HG03521 (cell line): ENCODE measurements at regions not wholly inside any gene's neighbourhood (a gene's known extent, or its start where the extent isn't known, plus 50 kb on each side); places are given as distances from the start of the nearest gene placed in this dataset.

Source experiments
- ATAC-seq: cut with Tn5 transposase; IDR thresholded peaks from one replicate; pipeline ENCODE4 v1.9.1; 2021; ENCODE audit warnings: mild to moderate bottlenecking, moderate library complexity; ENCODE audit not compliant: unreplicated experiment

DNA sequence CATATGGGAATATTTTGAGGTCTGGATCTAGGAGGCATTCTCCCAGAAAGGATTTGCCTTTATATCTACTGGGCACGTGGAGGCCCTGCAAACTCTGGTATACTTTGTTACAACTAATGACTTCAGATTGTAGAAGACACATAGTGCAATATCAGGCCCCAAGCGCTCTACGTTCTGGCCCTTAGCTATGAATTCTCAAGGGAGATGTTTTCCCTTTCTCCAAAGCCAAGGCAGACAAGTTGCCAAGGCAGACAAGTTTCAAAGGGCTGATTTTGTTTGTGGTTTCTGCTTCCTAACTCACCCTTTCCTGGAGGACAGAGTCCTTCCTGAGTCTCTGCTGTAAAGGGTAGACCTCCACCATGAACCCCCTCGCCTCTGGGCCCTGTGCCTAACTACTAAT lies 99.4 kb upstream of the CTTNBP2 start:
- no peak for ATAC-seq

DNA sequence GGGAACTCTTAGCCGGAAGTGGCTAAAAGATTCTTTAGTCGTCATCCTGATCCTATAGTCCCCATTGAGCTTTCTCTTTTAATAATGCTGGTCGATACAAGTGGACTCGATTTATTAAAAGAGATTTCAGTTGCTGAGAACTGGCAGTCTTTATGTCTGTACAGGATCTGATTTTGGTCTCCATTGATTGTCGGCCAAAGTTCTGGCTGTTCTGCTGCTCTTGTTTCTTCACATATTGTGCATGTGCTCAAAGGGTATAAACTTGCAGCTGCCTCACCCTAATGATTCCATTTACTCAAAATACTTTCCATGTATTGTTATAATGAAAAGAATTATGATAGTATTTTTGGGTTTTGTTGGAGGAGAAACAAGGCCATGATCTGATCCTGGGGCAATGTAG lies 100.7 kb upstream of the CTTNBP2 start:
- no peak for ATAC-seq

DNA sequence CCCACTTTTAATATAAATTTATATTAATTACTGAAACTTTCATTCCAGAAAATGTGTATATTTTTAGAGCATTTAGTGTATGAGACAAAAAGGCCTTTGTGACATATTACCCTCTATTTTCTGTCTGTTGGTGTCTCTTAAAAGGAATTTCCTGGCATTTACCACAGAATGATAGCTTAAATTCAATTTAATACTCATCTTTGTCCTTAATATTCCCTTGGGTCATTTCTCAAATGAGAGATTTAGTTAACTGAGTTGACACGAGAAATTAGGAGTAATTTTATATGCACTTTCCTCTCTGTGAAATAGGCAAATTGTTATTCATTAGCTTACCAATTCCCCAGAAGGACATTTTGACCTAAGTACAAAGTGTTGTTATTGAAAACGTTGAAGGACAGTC lies 101.7 kb upstream of the CTTNBP2 start:
- ATAC-seq: no peak

DNA sequence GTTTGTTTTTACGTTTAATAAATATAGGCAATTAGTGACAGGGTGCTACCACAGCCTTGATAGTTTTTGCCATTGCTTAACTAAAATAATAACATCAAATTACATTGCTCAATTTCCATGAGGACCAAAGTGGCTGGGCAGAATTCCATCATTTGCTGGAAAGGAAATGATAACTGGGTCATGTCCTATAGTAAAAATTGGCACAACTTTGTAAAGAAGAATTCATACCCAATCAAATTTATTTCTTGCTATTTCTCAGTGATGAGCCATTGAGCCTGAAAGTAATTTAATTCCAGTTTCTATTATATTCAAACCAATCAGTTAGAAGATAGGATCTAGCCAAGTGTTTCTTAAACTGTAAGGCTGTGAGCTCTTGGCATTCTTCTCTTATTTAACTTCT lies 102.2 kb upstream of the CTTNBP2 start:
- no peak for ATAC-seq

DNA sequence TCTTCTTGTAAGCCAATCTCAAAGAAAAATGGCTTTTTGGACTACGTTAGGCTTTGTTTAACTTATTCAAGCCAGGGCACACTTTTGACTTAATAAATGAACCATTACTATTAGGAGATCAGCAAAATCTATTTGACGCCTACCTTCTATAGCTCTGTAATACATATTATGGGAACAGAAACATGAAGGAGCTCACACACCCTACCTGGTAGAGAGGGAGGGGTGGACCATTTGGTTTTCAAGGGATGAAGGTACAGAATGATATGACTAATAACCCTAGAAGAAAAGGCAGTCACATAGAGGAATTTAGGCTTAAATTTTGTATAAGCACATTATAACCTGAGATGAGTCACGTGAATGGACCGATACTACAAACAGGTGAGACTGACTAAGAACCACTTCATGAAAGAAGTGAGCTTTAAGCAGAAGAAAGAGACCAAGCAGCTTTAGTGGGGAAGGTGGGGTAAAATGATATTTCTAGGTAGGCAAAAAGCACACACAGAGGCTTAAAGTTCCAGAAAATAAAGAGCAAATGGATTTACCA lies 106.8 kb upstream of the CTTNBP2 start:
- ATAC-seq: no peak

DNA sequence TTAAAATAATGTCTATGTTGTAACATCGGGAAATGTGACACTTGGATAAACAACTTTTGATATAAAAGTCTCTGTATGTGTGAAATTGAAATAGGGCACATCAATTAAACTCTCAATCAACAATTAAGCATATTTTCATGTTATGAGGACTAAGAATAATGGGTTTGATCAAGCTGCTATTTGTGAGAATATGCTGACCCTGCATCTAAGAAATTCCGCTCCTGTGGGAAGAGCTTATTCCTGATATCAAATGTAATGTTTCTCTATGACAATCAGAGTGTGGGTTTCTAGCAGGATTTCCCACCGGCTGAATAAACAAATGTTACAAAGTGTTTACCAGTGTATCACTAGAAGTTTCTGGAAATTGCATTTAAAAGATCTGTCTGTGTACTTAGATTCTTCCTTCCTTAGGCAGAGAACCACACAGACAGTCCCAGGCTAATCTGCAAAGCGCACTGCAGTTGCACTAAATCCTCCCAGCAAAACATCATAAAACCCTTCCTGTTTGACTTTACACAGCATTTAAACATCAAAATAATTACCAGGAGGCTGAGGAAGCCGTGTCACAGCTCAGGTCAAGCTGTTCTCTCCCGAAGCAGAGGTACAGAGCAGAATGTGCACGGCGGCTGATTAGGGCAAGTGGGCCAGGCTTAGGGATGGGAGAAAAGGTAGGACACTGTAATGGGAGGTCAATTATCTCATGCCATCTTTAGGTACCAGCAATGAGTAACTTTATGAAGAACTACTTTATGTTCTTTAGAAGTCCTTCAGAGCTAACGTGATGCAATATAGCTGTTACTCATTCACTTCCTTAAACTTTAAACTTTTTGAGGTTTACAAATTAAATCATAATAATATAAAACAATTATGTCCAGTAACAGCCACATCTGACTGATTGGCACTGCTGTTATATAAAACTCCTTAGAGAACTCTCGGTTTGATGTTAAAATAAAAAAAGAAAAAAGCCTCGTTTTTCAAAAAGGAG lies 109.1 kb upstream of the CTTNBP2 start:
- no peak for ATAC-seq

DNA sequence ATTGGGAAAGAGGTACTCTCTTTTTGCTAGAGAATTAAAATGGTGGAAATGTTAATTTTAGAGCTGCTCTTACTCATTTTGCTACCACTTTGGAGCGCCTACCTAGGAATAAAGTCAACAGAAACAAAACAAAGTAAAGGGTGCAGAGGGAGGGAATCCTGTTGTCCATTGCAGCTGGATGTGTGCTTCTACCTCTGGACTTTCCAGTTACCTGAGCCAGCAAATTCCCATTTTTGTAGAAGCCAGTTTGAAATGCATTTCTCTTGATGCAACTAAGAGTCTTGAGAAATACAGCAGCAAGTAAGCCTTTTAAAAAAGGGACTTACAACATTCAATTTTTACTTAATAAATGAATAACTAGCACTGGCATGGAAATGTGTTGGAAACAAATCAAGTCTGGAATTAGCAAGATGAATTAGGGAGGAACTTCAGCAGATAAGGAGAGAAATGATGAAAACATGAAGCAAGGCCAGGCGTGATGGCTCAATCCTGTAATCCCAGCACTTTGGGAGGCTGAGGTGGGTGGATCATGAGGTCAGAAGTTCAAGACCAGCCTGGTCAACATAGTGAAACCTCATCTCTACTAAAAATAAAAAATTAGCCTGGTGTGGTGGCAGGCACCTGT lies 113.5 kb upstream of the CTTNBP2 start:
- no peak for ATAC-seq

DNA sequence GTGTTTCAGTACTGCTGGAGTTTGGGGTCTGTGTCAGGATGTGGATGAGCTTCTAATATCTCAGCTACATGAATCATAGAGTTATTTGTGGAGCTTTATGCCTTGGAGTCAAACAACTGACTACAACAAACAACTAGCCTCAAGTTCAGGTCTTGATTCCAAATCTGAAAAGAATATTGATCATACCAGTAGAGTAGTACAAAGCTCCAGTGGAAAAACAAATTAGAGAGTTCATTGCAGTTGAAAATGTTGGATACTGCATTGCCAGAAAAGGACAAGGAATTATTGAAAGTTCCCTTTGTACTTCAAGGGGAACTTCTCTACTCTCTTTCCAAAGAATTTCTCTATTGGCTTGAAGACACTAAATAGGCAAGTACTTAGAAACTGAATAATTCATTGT lies 117.6 kb upstream of the CTTNBP2 start:
- ATAC-seq: no peak

DNA sequence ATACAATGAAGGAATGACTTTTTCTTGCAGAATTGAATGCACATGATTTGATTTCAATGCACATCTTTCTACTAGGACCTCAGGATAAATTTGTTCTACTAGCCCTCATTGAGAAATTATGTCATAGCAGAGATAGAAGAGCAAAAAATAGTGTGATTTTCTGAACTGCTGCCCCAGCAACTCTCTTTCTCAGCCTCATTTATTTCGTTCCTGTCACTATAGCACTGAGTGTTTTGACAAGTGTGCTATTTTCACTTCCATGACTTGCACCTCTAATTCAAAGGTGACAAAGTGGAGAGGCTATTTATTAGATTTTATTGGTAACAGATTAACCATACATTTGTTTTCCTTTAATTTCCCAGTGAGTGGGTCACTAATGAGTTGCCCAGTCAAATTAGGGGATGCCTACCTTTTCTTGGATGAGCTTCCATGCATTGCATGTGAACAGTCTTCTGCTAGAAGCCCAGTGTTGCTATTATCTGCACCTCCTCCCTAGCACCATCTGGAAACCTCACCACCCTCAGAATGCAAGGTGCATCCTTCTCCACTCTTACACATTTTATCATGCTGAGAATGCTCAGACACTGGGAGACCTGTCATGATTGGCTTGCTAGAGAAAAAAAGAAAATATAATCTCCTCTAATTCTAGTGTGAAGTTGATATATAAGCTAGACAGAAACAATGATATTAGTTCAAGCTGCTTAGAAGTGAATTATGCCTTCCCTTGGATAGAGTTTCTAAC lies 119.6 kb upstream of the CTTNBP2 start:
- no peak for ATAC-seq

DNA sequence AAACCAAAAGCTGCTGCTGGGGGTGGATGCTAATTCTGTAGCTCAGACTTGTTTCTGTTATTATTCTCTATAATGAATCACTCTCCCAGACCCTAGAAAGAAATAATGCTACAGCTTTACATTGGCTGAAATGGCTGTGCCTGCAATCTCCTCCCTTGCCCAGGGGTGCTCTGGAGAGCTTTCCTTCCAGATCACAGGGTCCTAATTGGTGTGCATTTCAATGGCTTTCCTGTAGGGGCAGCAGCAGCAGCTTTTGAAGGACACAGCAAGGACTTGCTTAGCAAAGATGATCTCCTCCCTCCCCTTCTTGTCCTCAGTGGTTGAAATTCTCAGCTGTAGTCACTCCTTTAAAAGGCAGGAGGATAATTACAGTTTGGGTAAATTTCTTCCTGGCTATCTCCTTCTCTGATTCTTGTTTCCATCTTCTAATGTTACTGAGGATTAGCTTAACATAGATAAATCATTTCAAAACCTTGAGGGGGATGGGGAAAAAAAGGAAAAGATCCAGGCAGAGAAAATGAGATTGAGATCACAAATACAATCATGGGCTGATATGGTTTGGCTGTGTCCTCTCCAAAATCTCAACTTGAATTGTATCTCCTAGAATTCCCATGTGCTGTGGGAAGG lies 120.2 kb upstream of the CTTNBP2 start:
- peak; percentile 94 for ATAC-seq

DNA sequence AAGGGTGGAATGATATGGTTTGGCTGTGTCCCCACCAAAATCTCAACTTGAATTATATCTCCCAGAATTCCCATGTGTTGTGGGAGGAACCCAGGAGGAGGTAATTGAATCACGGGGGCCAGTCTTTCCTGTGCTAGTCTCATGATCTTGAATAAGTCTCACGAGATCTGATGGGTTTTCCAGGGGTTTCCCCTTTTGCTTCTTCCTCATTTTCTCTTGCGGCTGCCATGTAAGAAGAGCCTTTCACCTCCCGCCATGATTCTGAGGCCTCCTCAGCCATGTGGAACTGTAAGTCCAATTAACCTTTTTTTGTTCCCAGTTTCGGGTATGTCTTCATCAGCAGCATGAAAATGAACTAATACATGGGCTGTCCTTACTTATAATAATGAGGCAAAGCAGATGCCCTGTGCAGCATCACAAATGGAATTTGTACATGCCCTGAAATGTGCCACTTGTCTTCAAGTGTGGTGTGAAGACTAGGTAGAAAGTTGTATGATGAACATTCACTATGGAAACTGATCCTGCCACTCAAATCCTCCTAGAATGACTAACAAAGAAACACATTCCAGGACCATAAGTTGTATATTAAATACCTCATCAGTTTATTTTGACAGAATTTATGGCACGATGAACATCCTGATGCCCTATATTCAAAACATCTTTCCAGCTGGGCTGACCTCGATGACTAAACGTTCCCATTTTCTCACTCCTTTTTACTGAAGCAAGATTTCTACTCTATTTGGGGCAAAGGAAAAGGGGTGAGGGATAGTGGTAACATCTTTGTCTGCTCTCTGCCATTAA lies 122.8 kb upstream of the CTTNBP2 start:
- no peak for ATAC-seq

DNA sequence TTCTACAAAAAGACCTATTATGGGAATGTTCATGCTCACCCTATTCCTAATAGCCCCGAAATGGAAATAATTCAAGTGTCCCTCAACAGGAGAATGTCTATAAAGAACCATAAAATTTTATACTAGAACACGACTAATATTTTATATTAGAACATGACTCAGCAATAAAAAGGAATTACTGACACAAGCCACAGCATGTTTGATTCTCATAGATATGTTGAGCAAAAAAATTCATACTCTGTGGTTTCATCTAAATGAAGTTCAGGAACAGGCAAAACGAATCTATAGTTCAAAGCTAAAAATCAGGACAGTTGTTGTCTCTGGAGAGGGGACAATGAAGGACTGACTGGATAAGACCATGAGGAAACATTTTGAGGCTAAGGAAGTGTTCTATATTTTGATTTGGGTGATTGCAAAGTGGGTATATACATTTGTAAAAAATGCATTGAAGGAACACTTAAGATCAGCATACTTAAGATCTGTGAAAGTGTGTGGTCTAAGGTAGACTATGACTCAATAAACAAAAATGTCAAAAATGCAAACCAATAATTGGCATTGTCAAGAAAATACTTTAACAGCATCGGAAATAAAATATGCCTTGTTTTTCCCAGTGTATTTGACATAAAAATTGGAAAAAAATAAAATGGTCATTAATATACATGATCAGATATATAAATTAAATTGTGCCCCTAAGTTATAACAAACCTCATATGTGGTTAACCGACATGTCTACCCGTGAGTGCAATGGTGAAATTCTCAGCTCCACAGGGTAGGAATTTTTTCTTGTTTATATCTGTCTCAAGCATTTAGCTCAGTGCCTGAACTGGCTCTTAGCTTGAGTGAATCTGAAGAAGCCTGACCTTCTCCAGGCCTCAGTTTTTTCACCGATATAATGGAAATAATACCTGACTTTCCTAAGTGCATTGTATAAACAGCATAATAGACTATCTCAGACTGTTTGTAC lies 124.9 kb upstream of the CTTNBP2 start:
- no peak for ATAC-seq

DNA sequence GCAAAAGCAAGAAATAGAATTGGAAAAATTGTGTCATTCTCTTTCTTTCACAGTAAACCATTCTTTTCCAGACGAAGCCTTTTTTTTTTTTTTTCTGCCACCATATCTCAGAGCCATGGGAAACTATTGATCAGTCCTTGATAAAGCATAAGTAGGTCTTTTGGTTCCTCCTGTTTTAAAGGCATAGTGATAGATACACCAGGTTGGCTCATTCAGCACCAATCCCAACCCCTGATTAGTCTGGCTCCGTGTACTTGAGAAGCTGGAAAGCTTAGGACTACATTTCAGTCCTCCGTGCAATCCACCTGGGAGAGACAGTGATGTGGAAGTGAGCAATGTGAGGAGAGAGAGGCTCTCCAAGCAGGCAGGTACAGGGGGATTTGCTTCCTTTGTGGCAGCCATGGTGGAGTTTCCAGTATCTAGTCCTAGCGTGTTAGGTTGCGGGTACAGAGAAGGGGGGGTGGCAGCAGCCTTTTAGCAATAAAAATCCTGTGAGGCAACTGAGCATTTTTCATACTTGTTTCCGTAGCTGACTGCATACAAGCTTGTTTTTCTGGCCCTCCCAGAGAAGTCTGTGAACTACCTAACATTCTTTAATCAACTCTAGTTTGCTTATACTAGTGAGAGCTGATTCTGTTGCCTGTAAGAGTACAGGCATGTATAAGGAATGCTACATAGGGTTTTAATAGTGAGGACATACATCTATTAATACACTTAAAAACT lies 127.4 kb upstream of the CTTNBP2 start:
- no peak for ATAC-seq

DNA sequence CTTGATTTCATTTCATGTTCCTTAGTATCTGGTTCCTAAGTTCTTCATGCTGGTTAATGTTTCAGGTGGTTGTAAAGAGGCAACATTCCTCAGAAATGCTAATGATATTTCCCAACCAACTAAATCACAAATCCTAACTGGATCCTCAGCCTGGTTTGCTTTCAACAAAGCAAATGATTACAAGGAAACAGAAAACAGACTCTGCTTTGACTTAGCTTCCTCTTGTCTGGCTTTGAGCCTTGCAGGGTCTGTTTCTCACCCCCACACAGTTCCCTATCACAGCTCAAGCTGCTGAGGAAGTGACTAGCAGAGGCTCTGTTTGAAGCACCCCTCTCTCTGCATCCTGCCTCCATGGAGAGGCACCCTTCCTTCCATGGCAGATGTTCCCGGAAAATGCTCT lies 130.2 kb upstream of the CTTNBP2 start:
- no peak for ATAC-seq

DNA sequence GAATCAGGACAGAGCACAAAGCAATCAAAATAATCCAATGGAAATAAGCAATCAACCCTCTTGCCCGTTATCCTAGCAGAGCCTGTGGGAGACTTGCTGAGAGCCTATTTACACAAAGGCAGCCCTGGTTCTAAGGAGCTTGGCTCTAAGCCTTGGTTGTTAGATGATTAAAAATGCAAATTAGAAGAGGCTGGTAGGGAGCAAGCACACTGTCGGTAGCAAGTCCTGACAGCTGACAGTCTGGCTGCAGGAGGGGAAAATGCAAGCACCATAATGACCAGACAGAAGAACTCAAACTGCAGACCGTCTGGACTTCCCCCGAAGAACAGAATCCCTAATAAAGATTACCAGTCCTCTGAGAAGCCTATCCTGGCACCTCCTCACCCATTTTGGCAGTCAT lies 131.8 kb upstream of the CTTNBP2 start:
- no peak for ATAC-seq

DNA sequence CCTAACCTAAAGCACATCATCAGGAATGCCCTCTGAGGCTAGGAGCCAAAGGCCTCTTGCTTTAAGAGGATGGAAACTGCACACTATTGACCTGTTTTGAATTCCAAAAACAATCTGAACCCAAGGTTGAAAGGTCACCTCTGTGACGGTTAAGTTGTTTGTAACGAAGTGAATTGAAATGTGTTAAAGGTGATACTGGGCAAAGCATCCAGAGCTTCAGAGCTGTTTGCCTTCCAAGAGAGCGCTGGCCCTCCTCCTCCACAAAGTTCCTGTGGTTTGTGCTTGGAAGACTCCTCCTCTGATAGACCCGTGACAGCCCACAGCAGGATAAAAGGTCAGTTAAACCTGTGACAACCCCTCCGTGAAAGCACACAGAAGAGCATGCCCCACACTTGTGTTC lies 133.7 kb upstream of the CTTNBP2 start:
- no peak for ATAC-seq

DNA sequence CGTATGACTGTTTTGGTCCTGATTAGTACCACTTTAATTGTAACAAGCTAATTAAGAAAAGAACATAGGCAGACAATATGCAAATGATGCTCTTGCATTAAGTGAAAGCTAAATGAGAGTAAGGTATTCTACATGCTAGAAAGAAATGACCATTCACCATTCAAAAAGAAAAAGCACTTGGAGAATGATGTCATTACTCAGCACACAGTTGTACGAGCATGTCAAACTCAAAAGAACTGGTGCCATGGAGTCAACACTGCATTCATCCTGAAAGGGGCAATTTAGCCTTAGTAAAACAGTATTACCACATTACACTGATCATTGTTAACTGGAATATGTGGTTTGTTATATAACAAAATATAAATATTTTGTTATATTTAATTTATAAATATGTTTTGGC lies 136.2 kb upstream of the CTTNBP2 start:
- ATAC-seq: no peak

DNA sequence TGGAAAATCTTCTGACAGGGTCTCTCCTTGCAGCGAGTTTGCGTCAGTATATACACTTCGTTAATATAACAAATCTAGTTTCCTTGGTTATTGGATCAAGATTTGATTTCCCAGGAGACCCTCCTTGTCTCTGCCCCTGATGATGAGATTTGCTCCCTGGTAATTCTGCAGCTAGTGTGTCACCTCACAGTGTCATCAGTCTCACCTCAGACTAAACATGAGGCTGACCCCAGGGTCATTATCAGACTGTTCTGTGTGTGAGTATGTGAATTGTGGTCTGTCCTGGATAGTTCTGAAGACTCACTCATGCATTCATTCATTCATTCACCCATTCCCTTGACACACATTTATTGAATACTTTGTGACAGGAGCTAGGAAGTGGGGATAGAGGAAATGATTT lies 138.4 kb upstream of the CTTNBP2 start:
- ATAC-seq: no peak
